H9 (cell line): ENCODE measurements at regions not wholly inside any gene's neighbourhood (a gene's known extent, or its start where the extent isn't known, plus 50 kb on each side); places are given as distances from the start of the nearest gene placed in this dataset.

Experiments used
- DNase-seq: peaks from one replicate; pipeline ENCODE4 v3.0.0-alpha.2; 2017
- H2AFZ ChIP-seq: one replicate; pipeline ENCODE4 v1.6.1; 2013; ENCODE audit warnings: mild to moderate bottlenecking, low read length, control low read depth, moderate library complexity
- H2AK5ac ChIP-seq: 2 replicates; pipeline ENCODE4 v1.6.1; 2013; ENCODE audit warnings: low read length, control low read depth, mixed read lengths; ENCODE audit not compliant: insufficient read length
- H2BK120ac ChIP-seq: one replicate; pipeline ENCODE4 v1.6.1; 2013; ENCODE audit warnings: low read depth, mild to moderate bottlenecking, low read length, control low read depth, inconsistent platforms; ENCODE audit not compliant: poor library complexity, severe bottlenecking
- H2BK12ac ChIP-seq: 2 replicates; pipeline ENCODE4 v1.6.1; 2013; ENCODE audit warnings: low read length, control low read depth, mixed read lengths, low read depth; ENCODE audit not compliant: insufficient read length
- H2BK15ac ChIP-seq: 2 replicates; pipeline ENCODE4 v1.6.1; 2013; ENCODE audit warnings: low read depth, low read length, control low read depth
- H2BK20ac ChIP-seq: one replicate; pipeline ENCODE4 v1.6.1; 2013; ENCODE audit warnings: low read depth, mild to moderate bottlenecking, low read length, control low read depth, inconsistent platforms; ENCODE audit not compliant: poor library complexity, severe bottlenecking
- H2BK5ac ChIP-seq: 2 replicates; pipeline ENCODE4 v1.6.1; 2013; ENCODE audit warnings: low read length, control low read depth, mixed read lengths; ENCODE audit not compliant: insufficient read length
- H3K14ac ChIP-seq: 2 replicates; pipeline ENCODE4 v1.6.1; 2013; ENCODE audit warnings: low read length, control low read depth; ENCODE audit not compliant: insufficient read depth
- H3K18ac ChIP-seq: 2 replicates; pipeline ENCODE4 v1.6.1; 2013; ENCODE audit warnings: low read depth, mild to moderate bottlenecking, mixed read lengths, low read length, control low read depth; ENCODE audit not compliant: insufficient read length
- H3K23ac ChIP-seq: 2 replicates; pipeline ENCODE4 v1.6.1; 2013; ENCODE audit warnings: low read length, control low read depth, mixed read lengths, low read depth; ENCODE audit not compliant: insufficient read length
- H3K23me2 ChIP-seq: 2 replicates; pipeline ENCODE4 v1.6.1; 2013; ENCODE audit warnings: low read depth, mild to moderate bottlenecking, mixed read lengths, low read length, control low read depth; ENCODE audit not compliant: insufficient read length, poor library complexity, severe bottlenecking
- H3K27ac ChIP-seq: 2 replicates; pipeline ENCODE4 v1.5.1; 2013; ENCODE audit warnings: low read length, control low read depth, mixed read lengths, low read depth; ENCODE audit not compliant: insufficient read length
- H3K27me3 ChIP-seq: 2 replicates; pipeline ENCODE4 v1.6.1; 2013; ENCODE audit warnings: low read length, control low read depth, inconsistent platforms; ENCODE audit not compliant: insufficient read depth
- H3K4ac ChIP-seq: 2 replicates; pipeline ENCODE4 v1.6.1; 2013; ENCODE audit warnings: low read depth, mild to moderate bottlenecking, control low read depth, inconsistent platforms, low read length, moderate library complexity
- H3K4me1 ChIP-seq: 2 replicates; pipeline ENCODE4 v1.6.1; 2013; ENCODE audit warnings: low read length, control low read depth, inconsistent platforms; ENCODE audit not compliant: insufficient read depth
- H3K4me2 ChIP-seq: 2 replicates; pipeline ENCODE4 v1.6.1; 2013; ENCODE audit warnings: low read length, control low read depth, mixed read lengths; ENCODE audit not compliant: insufficient read length, insufficient read depth
- H3K56ac ChIP-seq: 2 replicates; pipeline ENCODE4 v1.6.1; 2013; ENCODE audit warnings: low read depth, mild to moderate bottlenecking, mixed read lengths, low read length, control low read depth; ENCODE audit not compliant: insufficient read length
- H3K79me1 ChIP-seq: 2 replicates; pipeline ENCODE4 v1.6.1; 2013; ENCODE audit warnings: low read depth, mild to moderate bottlenecking, moderate library complexity, low read length, control low read depth, inconsistent platforms; ENCODE audit not compliant: insufficient read depth, poor library complexity, severe bottlenecking
- H3K79me2 ChIP-seq: 2 replicates; pipeline ENCODE4 v1.6.1; 2013; ENCODE audit warnings: low read length, control low read depth, inconsistent platforms; ENCODE audit not compliant: insufficient read depth
- H3K9ac ChIP-seq: 2 replicates; pipeline ENCODE4 v1.6.1; 2013; ENCODE audit warnings: low read length, control low read depth, mixed read lengths; ENCODE audit not compliant: insufficient read length; ENCODE audit errors: extremely low read depth
- H3K9me3 ChIP-seq: one replicate; pipeline ENCODE4 v1.6.1; 2013; ENCODE audit warnings: low read depth, low read length, inconsistent platforms; ENCODE audit not compliant: control insufficient read depth
- H3T11ph ChIP-seq: one replicate; pipeline ENCODE4 v1.6.1; 2013; ENCODE audit warnings: mild to moderate bottlenecking, low read length, control low read depth, inconsistent platforms
- H4K20me1 ChIP-seq: one replicate; pipeline ENCODE4 v1.6.1; 2013; ENCODE audit not compliant: control insufficient read depth, insufficient read length, insufficient read depth
- H4K5ac ChIP-seq: 2 replicates; pipeline ENCODE4 v1.6.1; 2013; ENCODE audit warnings: low read depth, mild to moderate bottlenecking, mixed read lengths, low read length, control low read depth; ENCODE audit not compliant: insufficient read length
- H4K8ac ChIP-seq: replicated peaks from 2 replicates; pipeline ENCODE4 v1.6.1; 2013; ENCODE audit warnings: low read length, control low read depth, mixed read lengths, low read depth; ENCODE audit not compliant: insufficient read length
- H4K91ac ChIP-seq: 2 replicates; pipeline ENCODE4 v1.6.1; 2013; ENCODE audit warnings: low read depth, mild to moderate bottlenecking, moderate library complexity, mixed read lengths, low read length, control low read depth; ENCODE audit not compliant: insufficient read length
- H3K27ac Mint-ChIP-seq, 3 experiments: 2 replicates in 2 of 3; 3 replicates in 1 of 3; pipeline ENCODE4 v1.8.0; 2020 to 2021; ENCODE audit warnings: mixed read lengths in 3 of 3, mild to moderate bottlenecking in 1 of 3, moderate library complexity in 1 of 3
- H3K27me3 Mint-ChIP-seq: 2 replicates; pipeline ENCODE4 v1.8.0; 2021; ENCODE audit warnings: low read depth, mild to moderate bottlenecking, moderate library complexity, mixed read lengths
- H3K36me3 Mint-ChIP-seq, 3 experiments: 2 replicates in 2 of 3; 3 replicates in 1 of 3; pipeline ENCODE4 v1.8.0; 2020 to 2021; ENCODE audit warnings: low read depth in 3 of 3, mixed read lengths in 3 of 3; ENCODE audit not compliant: insufficient read depth in 1 of 3
- H3K4me1 Mint-ChIP-seq, 2 experiments: 2 replicates each; pipeline ENCODE4 v1.8.0; 2020; ENCODE audit warnings: mixed read lengths in 2 of 2
- H3K4me3 Mint-ChIP-seq, 2 experiments: 2 replicates in 1 of 2; 3 replicates in 1 of 2; pipeline ENCODE4 v1.8.0; 2020 to 2021; ENCODE audit warnings: mild to moderate bottlenecking in 2 of 2, mixed read lengths in 2 of 2, moderate library complexity in 1 of 2
- H3K9me3 Mint-ChIP-seq, 2 experiments: 2 replicates in 1 of 2; 3 replicates in 1 of 2; pipeline ENCODE4 v1.8.0; 2020; ENCODE audit warnings: mild to moderate bottlenecking in 2 of 2, mixed read lengths in 2 of 2, moderate library complexity in 1 of 2
- whole genome bisulfite sequencing: extraction: QIAGEN DNeasy Blood & Tissue Kit; methylation state at CpG from one replicate; pipeline ENCODE4 v1.1.7; 2013; ENCODE audit warnings: missing lambda C conversion rate, low lambda C conversion rate, mixed read lengths; ENCODE audit not compliant: insufficient read length; ENCODE audit errors: extremely low coverage; 5-methylcytosine and 5-hydroxymethylcytosine counted together
- TF ChIP-seq, protein P1 (sequence below): fragments of 200-600 bp; sonication (generic); conservative IDR thresholded peaks from 3 replicates; pipeline ENCODE4 v1.8.0; 2021; ENCODE audit warnings: antibody characterized with exemption, mild to moderate bottlenecking

DNA sequence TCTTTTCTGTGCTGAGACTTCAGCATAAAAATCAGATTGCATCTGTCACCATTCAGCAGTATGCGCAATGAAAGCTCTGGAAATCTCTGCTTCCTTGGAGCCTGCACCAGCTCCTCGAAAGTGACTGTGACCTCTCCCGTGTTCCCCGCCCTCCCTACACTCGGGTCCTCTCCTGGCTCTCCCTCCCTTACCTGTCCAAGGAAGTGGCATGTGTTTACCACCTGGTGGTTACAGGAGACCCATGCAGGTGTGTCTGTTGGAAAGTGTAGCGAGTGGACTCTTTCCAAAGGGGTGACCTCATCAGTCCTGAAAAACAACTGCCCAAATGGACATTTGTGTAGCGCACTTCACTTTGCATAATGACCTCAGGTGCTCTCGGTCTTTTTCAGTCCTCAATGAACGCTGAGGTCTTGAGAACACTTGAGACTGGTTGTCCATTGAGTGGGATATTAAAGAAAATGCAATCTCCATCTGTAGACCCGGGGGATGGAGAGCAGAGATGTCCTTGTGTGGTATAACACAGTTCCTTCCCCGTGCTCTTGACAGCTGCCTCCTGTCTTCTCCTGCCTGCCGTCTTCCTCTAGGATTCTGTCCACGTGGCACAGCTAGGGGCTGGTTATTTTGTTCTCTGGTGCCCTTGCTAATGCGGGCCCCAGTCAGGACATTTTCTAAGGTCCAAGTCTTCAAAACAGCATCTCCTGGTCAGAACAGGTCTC is 133.2 kb downstream of the ACKR3 start:
- H3K9me3 ChIP-seq: no peaks in the 10 kb centered on the region
- no peak overlapping the region for H3K27ac ChIP-seq
- H3K4ac ChIP-seq: no peak overlapping the region
- no peak overlapping the region for H4K8ac ChIP-seq
- no CpG with 5 or more reads among the region's 14 CpGs for WGBS
- TF ChIP-seq, protein P1, sequence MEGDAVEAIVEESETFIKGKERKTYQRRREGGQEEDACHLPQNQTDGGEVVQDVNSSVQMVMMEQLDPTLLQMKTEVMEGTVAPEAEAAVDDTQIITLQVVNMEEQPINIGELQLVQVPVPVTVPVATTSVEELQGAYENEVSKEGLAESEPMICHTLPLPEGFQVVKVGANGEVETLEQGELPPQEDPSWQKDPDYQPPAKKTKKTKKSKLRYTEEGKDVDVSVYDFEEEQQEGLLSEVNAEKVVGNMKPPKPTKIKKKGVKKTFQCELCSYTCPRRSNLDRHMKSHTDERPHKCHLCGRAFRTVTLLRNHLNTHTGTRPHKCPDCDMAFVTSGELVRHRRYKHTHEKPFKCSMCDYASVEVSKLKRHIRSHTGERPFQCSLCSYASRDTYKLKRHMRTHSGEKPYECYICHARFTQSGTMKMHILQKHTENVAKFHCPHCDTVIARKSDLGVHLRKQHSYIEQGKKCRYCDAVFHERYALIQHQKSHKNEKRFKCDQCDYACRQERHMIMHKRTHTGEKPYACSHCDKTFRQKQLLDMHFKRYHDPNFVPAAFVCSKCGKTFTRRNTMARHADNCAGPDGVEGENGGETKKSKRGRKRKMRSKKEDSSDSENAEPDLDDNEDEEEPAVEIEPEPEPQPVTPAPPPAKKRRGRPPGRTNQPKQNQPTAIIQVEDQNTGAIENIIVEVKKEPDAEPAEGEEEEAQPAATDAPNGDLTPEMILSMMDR: 0 out of 3 replicates have a peak, but pooled peaks have one; percentile 11
- no peak overlapping the region for H3K9ac ChIP-seq
- no peak overlapping the region for H2BK20ac ChIP-seq
- no peak overlapping the region for H3K27ac Mint-ChIP-seq
- H3K23me2 ChIP-seq: no peaks in the 10 kb centered on the region
- H3K4me1 ChIP-seq: no peaks in the 10 kb centered on the region
- no peak overlapping the region for H2AFZ ChIP-seq
- no peaks in the 10 kb centered on the region for H3K79me2 ChIP-seq
- H2AK5ac ChIP-seq: no peak overlapping the region
- no peak overlapping the region for H3T11ph ChIP-seq
- H3K56ac ChIP-seq: no peak overlapping the region
- no peaks in the 10 kb centered on the region for H3K36me3 Mint-ChIP-seq
- no peak overlapping the region for H2BK120ac ChIP-seq
- H3K9me3 Mint-ChIP-seq: peaks cover 0 to 6% of the 10 kb centered on the region in 2 experiments; a peak in 2 of 5 replicates
- DNase-seq: no peak
- H3K4me1 Mint-ChIP-seq: peaks cover 0 to 2% of the 10 kb centered on the region in 2 experiments; a peak in 1 of 4 replicates
- peaks cover 2% of the 10 kb centered on the region for H3K27me3 Mint-ChIP-seq
- H2BK5ac ChIP-seq: no peak overlapping the region
- no peak overlapping the region for H2BK12ac ChIP-seq
- H4K5ac ChIP-seq: no peak overlapping the region
- H3K23ac ChIP-seq: no peak overlapping the region
- H3K4me2 ChIP-seq: no peak overlapping the region
- H3K18ac ChIP-seq: no peak overlapping the region
- H2BK15ac ChIP-seq: no peak overlapping the region
- no peaks in the 10 kb centered on the region for H3K79me1 ChIP-seq
- no peak overlapping the region for H3K4me3 Mint-ChIP-seq
- no peaks in the 10 kb centered on the region for H3K27me3 ChIP-seq
- no peak overlapping the region for H4K91ac ChIP-seq
- H3K14ac ChIP-seq: no peak overlapping the region
- H4K20me1 ChIP-seq: peaks cover 3% of the 10 kb centered on the region
